ENCODE measurements at regions not wholly inside any gene's neighbourhood (a gene's known extent, or its start where the extent isn't known, plus 50 kb on each side); places are given as distances from the start of the nearest gene placed in this dataset.

GRCh38 chr13:36512771-36513170 lies 80.5 kb downstream of the CCNA1 start:
- Histone ChIP-seq H3K27me3 (replicated peaks; ENCODE audit: insufficient read depth, low read depth, low read length, poor library complexity) (no peaks in the 10 kb centered on the region), H3K4me1 (ENCODE audit: insufficient read depth, low read length, poor library complexity, severe bottlenecking) (peaks cover 33% of the 10 kb centered on the region), H3K27ac (ENCODE audit: low read depth, low read length, poor library complexity, severe bottlenecking) (peak overlapping the region; percentile 54), H3K36me3 (ENCODE audit: insufficient read depth, low read length, poor library complexity, severe bottlenecking) (no peaks in the 10 kb centered on the region), H3K4me3 (ENCODE audit: low read depth, low read length, poor library complexity, severe bottlenecking) (no peak overlapping the region), H3K9me3 (ENCODE audit: low read depth, low read length, poor library complexity, severe bottlenecking) (no peaks in the 10 kb centered on the region)
- intact Hi-C loops (cut with micrococcal nuclease; ENCODE audit: unreplicated experiment), result no loop called here
- TF ChIP-seq EZH2 (IDR thresholded peaks at IDR 0.05; ENCODE audit: borderline replicate concordance, low read depth, low read length, poor library complexity, severe bottlenecking), result no peak
- TF ChIP-seq CTCF (conservative IDR thresholded peaks at IDR 0.05; ENCODE audit: low read depth, low read length), result no peak
- ChIA-PET POLR2A (ENCODE audit: low non-redundant PET) (no interaction called here), CTCF (no interaction called here)
- no peak for DNase-seq (ENCODE audit: low spot score)
- no TSS peak for BruUV-seq (replicated peaks)

GRCh38 chr13:36513266-36513665 lies 81.0 kb downstream of the CCNA1 start:
- intact Hi-C loops (cut with micrococcal nuclease; ENCODE audit: unreplicated experiment), result no loop called here
- ChIA-PET CTCF (no interaction called here), POLR2A (ENCODE audit: low non-redundant PET) (no interaction called here)
- Histone ChIP-seq H3K27me3 (replicated peaks; ENCODE audit: insufficient read depth, low read depth, low read length, poor library complexity) (no peaks in the 10 kb centered on the region), H3K36me3 (ENCODE audit: insufficient read depth, low read length, poor library complexity, severe bottlenecking) (no peaks in the 10 kb centered on the region), H3K27ac (ENCODE audit: low read depth, low read length, poor library complexity, severe bottlenecking) (peak overlapping the region; percentile 54), H3K4me1 (ENCODE audit: insufficient read depth, low read length, poor library complexity, severe bottlenecking) (peaks cover 33% of the 10 kb centered on the region), H3K4me3 (ENCODE audit: low read depth, low read length, poor library complexity, severe bottlenecking) (no peak overlapping the region), H3K9me3 (ENCODE audit: low read depth, low read length, poor library complexity, severe bottlenecking) (no peaks in the 10 kb centered on the region)
- no peak for DNase-seq (ENCODE audit: low spot score)
- TF ChIP-seq EZH2 (IDR thresholded peaks at IDR 0.05; ENCODE audit: borderline replicate concordance, low read depth, low read length, poor library complexity, severe bottlenecking) (no peak), CTCF (conservative IDR thresholded peaks at IDR 0.05; ENCODE audit: low read depth, low read length) (no peak)
- no TSS peak for BruUV-seq (replicated peaks)

GRCh38 chr13:36515466-36515865 lies 83.2 kb downstream of the CCNA1 start:
- no peaks in the 10 kb centered on the region for H3K27me3 ChIP-seq (replicated peaks; ENCODE audit: insufficient read depth, low read depth, low read length, poor library complexity)
- peaks cover 53% of the 10 kb centered on the region for H3K4me1 ChIP-seq (ENCODE audit: insufficient read depth, low read length, poor library complexity, severe bottlenecking)
- ChIA-PET CTCF (no interaction called here), POLR2A (ENCODE audit: low non-redundant PET) (no interaction called here)
- H3K9me3 ChIP-seq (ENCODE audit: low read depth, low read length, poor library complexity, severe bottlenecking), result no peaks in the 10 kb centered on the region
- no peak overlapping the region for H3K27ac ChIP-seq (ENCODE audit: low read depth, low read length, poor library complexity, severe bottlenecking)
- no peaks in the 10 kb centered on the region for H3K36me3 ChIP-seq (ENCODE audit: insufficient read depth, low read length, poor library complexity, severe bottlenecking)
- no TSS peak for BruUV-seq (replicated peaks)
- DNase-seq (ENCODE audit: low spot score), result no peak
- TF ChIP-seq CTCF (conservative IDR thresholded peaks at IDR 0.05; ENCODE audit: low read depth, low read length), result no peak
- no peak for TF ChIP-seq EZH2 (IDR thresholded peaks at IDR 0.05; ENCODE audit: borderline replicate concordance, low read depth, low read length, poor library complexity, severe bottlenecking)
- intact Hi-C loops (cut with micrococcal nuclease; ENCODE audit: unreplicated experiment), result no loop called here
- H3K4me3 ChIP-seq (ENCODE audit: low read depth, low read length, poor library complexity, severe bottlenecking), result no peak overlapping the region
